ENCODE measurements at regions not wholly inside any gene's neighbourhood (a gene's known extent, or its start where the extent isn't known, plus 50 kb on each side); places are given as distances from the start of the nearest gene placed in this dataset.
A peak's percentile ranks its signal among the peaks of the same experiment; 100 is the strongest.
"Not testable (repeated sequence)": the region's sequence is repeated elsewhere in the genome, so short reads cannot be mapped to it uniquely, and the experiment has no call there.

GRCh38 chr2:234701421-234701820 lies 204.5 kb upstream of the ARL4C start:
- Histone ChIP-seq H3K4me3 (no peak overlapping the region), H3K36me3 (no peaks in the 10 kb centered on the region), H3K4me1 (no peaks in the 10 kb centered on the region), H3K27me3 (no peaks in the 10 kb centered on the region), H3K9me3 (no peaks in the 10 kb centered on the region), H3K27ac (no peak overlapping the region)
- intact Hi-C loops (cut with DNase I) = no loop called here
- TF ChIP-seq CTCF (IDR thresholded peaks at IDR 0.05) (no peak), POLR2AphosphoS5 (IDR thresholded peaks at IDR 0.05; ENCODE audit: insufficient read depth in 1 of 2, low read depth in 1 of 2) (no peak), POLR2A (IDR thresholded peaks at IDR 0.05) (no peak)
- DNase-seq (ENCODE audit: extremely low spot score in 2 of 2) = peak in 1 of 2 donors; percentile 49

GRCh38 chr2:234699456-234699855 lies 202.6 kb upstream of the ARL4C start:
- TF ChIP-seq POLR2A (IDR thresholded peaks at IDR 0.05) (no peak), CTCF (IDR thresholded peaks at IDR 0.05) (no peak), POLR2AphosphoS5 (IDR thresholded peaks at IDR 0.05; ENCODE audit: insufficient read depth in 1 of 2, low read depth in 1 of 2) (no peak)
- no peak overlapping the region for H3K4me3 ChIP-seq
- intact Hi-C loops (cut with DNase I) = no loop called here
- H3K4me1 ChIP-seq = no peaks in the 10 kb centered on the region
- H3K9me3 ChIP-seq = peaks cover 4% of the 10 kb centered on the region
- peak in 1 of 2 donors; percentile 71 for DNase-seq (ENCODE audit: extremely low spot score in 2 of 2)
- no peaks in the 10 kb centered on the region for H3K36me3 ChIP-seq
- no peak overlapping the region for H3K27ac ChIP-seq
- H3K27me3 ChIP-seq = no peaks in the 10 kb centered on the region

- H3K4me3 ChIP-seq; H3K36me3 ChIP-seq; H3K27ac ChIP-seq; H3K9me3 ChIP-seq; H3K4me1 ChIP-seq; H3K27me3 ChIP-seq; intact Hi-C loops (cut with DNase I): not testable (repeated sequence)
- DNase-seq (ENCODE audit: extremely low spot score in 2 of 2) = peak in 1 of 2 donors; percentile 42
These were observed 200.5 kb upstream of the ARL4C start for GRCh38 chr2:234697300-234697876.

- intact Hi-C loops (cut with DNase I) = no loop called here
These were observed 199.1 kb upstream of the ARL4C start for GRCh38 chr2:234695981-234696380.

GRCh38 chr2:234694244-234695013 lies 197.5 kb upstream of the ARL4C start:
- H3K36me3 ChIP-seq = no peaks in the 10 kb centered on the region
- intact Hi-C loops (cut with DNase I) = no loop called here
- no peaks in the 10 kb centered on the region for H3K4me1 ChIP-seq
- TF ChIP-seq POLR2A (IDR thresholded peaks at IDR 0.05) (no peak), POLR2AphosphoS5 (IDR thresholded peaks at IDR 0.05; ENCODE audit: insufficient read depth in 1 of 2, low read depth in 1 of 2) (no peak), CTCF (IDR thresholded peaks at IDR 0.05) (no peak)
- H3K4me3 ChIP-seq = no peak overlapping the region
- DNase-seq (ENCODE audit: extremely low spot score in 2 of 2) = peak in 1 of 2 donors; percentile 52
- H3K27me3 ChIP-seq = no peaks in the 10 kb centered on the region
- H3K9me3 ChIP-seq = peaks cover 4% of the 10 kb centered on the region
- H3K27ac ChIP-seq = no peak overlapping the region

More at GRCh38 chr2:234695981-234696380, 199.1 kb upstream of the ARL4C start:
- DNase-seq (ENCODE audit: extremely low spot score in 2 of 2) = no peak
- no peaks in the 10 kb centered on the region for H3K4me1 ChIP-seq
- no peaks in the 10 kb centered on the region for H3K36me3 ChIP-seq
- peaks cover 4% of the 10 kb centered on the region for H3K9me3 ChIP-seq
- TF ChIP-seq CTCF (IDR thresholded peaks at IDR 0.05) (no peak), POLR2AphosphoS5 (IDR thresholded peaks at IDR 0.05; ENCODE audit: insufficient read depth in 1 of 2, low read depth in 1 of 2) (no peak), POLR2A (IDR thresholded peaks at IDR 0.05) (no peak)
- no peak overlapping the region for H3K27ac ChIP-seq
- no peaks in the 10 kb centered on the region for H3K27me3 ChIP-seq
- no peak overlapping the region for H3K4me3 ChIP-seq

GRCh38 chr2:234693681-234694190 lies 196.9 kb upstream of the ARL4C start:
- H3K27ac ChIP-seq; DNase-seq (ENCODE audit: extremely low spot score in 2 of 2); H3K9me3 ChIP-seq; intact Hi-C loops (cut with DNase I); H3K4me1 ChIP-seq; H3K4me3 ChIP-seq; H3K36me3 ChIP-seq; H3K27me3 ChIP-seq: not testable (repeated sequence)

GRCh38 chr2:234693191-234693590 lies 196.3 kb upstream of the ARL4C start:
- H3K4me3 ChIP-seq; intact Hi-C loops (cut with DNase I); H3K27ac ChIP-seq; H3K36me3 ChIP-seq; H3K9me3 ChIP-seq; H3K27me3 ChIP-seq; H3K4me1 ChIP-seq: not testable (repeated sequence)
- DNase-seq (ENCODE audit: extremely low spot score in 2 of 2) = peak in 1 of 2 donors; percentile 11

All from vagina (tissue), 2 donors.